ENCODE measurements at regions not wholly inside any gene's neighbourhood (a gene's known extent, or its start where the extent isn't known, plus 50 kb on each side); places are given as distances from the start of the nearest gene placed in this dataset.
"Not testable (repeated sequence)": the region's sequence is repeated elsewhere in the genome, so short reads cannot be mapped to it uniquely, and the experiment has no call there.

- CTCF ChIA-PET: interaction anchor here (0.8 to 4.5 kb wide), 38 partner anchors 9 to 371 kb away, joined by 3 to 36 read pairs (median 5); no protein-coding TSS in a partner anchor
Observed at GRCh38 chr20:1801929-1802306, 93.3 kb upstream of the SIRPA start.

GRCh38 chr20:1801225-1801928 is 93.8 kb upstream of the SIRPA start:
- ATAC-seq (no peak), DNase-seq (ENCODE audit: low spot score) (no peak)
- H3K4me3 Mint-ChIP-seq: peak overlapping the region; percentile 84
- peaks cover 29% of the 10 kb centered on the region for H3K27me3 Mint-ChIP-seq (ENCODE audit: low read depth)
- TF ChIP-seq PRRX2 (CRISPR knock-in tag; IDR thresholded peaks at IDR 0.05) (no peak), MAX (CRISPR knock-in tag; IDR thresholded peaks at IDR 0.05) (0 out of 2 replicates have a peak, but pooled peaks have one; percentile 15), ZMAT4 (CRISPR knock-in tag; IDR thresholded peaks at IDR 0.05) (no peak), ZNF396 (CRISPR knock-in tag; IDR thresholded peaks at IDR 0.05; ENCODE audit: borderline replicate concordance) (no peak), FOXP1 (CRISPR knock-in tag; IDR thresholded peaks at IDR 0.05; ENCODE audit: borderline replicate concordance) (no peak), ZNF671 (CRISPR knock-in tag; IDR thresholded peaks at IDR 0.05) (no peak), MLX (CRISPR knock-in tag; IDR thresholded peaks at IDR 0.05) (no peak)
- ChIA-PET POLR2A (interaction anchor here (1.0 kb wide), 2 partner anchors 47 to 146 kb away, joined by 3 to 4 read pairs; no protein-coding TSS in a partner anchor), CTCF (interaction anchor here (0.8 to 4.5 kb wide), 36 partner anchors 9 to 371 kb away, joined by 3 to 36 read pairs (median 5); no protein-coding TSS in a partner anchor)
- H3K36me3 Mint-ChIP-seq: no peaks in the 10 kb centered on the region
- H3K27ac Mint-ChIP-seq: no peak overlapping the region
- H3K9me3 Mint-ChIP-seq: no peaks in the 10 kb centered on the region
- peaks cover 31% of the 10 kb centered on the region for H3K4me1 Mint-ChIP-seq

More at GRCh38 chr20:1801929-1802306, 93.3 kb upstream of the SIRPA start:
- peaks cover 37% of the 10 kb centered on the region for H3K4me1 Mint-ChIP-seq
- no peaks in the 10 kb centered on the region for H3K9me3 Mint-ChIP-seq
- peaks cover 29% of the 10 kb centered on the region for H3K27me3 Mint-ChIP-seq (ENCODE audit: low read depth)
- POLR2A ChIA-PET: interaction anchor here (1.0 kb wide), 2 partner anchors 47 to 145 kb away, joined by 3 to 4 read pairs; no protein-coding TSS in a partner anchor
- H3K4me3 Mint-ChIP-seq: peak overlapping the region; percentile 84
- ATAC-seq (no peak), DNase-seq (ENCODE audit: low spot score) (no peak)
- no peaks in the 10 kb centered on the region for H3K36me3 Mint-ChIP-seq
- H3K27ac Mint-ChIP-seq: no peak overlapping the region
- no peak for TF ChIP-seq ZNF671 (CRISPR knock-in tag; IDR thresholded peaks at IDR 0.05)
- TF ChIP-seq TP53 (CRISPR knock-in tag; IDR thresholded peaks at IDR 0.05): no peak

GRCh38 chr20:1800777-1801176 is 94.4 kb upstream of the SIRPA start:
- no peaks in the 10 kb centered on the region for H3K9me3 Mint-ChIP-seq
- POLR2A ChIA-PET: no interaction called here
- no peak overlapping the region for H3K27ac Mint-ChIP-seq
- no peaks in the 10 kb centered on the region for H3K36me3 Mint-ChIP-seq
- CTCF ChIA-PET: interaction anchor here (1.0 to 1.8 kb wide), 4 partner anchors 11 to 297 kb away, joined by 3 to 6 read pairs (median 4); no protein-coding TSS in a partner anchor
- no peak for TF ChIP-seq MYBL2 (CRISPR knock-in tag; IDR thresholded peaks at IDR 0.05)
- no peak for TF ChIP-seq USF2 (CRISPR knock-in tag; IDR thresholded peaks at IDR 0.05)
- no peak for TF ChIP-seq ZNF232 (CRISPR knock-in tag; IDR thresholded peaks at IDR 0.05)
- peaks cover 31% of the 10 kb centered on the region for H3K4me1 Mint-ChIP-seq
- peaks cover 29% of the 10 kb centered on the region for H3K27me3 Mint-ChIP-seq (ENCODE audit: low read depth)
- no peak overlapping the region for H3K4me3 Mint-ChIP-seq
- ATAC-seq: no peak
- no peak for DNase-seq (ENCODE audit: low spot score)

- TF ChIP-seq ATF6 (CRISPR knock-in tag; IDR thresholded peaks at IDR 0.05): no peak
- no peak for TF ChIP-seq PREB (CRISPR knock-in tag; IDR thresholded peaks at IDR 0.05; ENCODE audit: borderline replicate concordance)
- TF ChIP-seq ELF4 (CRISPR knock-in tag; IDR thresholded peaks at IDR 0.05; ENCODE audit: low read depth): no peak
- TF ChIP-seq CTCF (IDR thresholded peaks at IDR 0.05): no peak
Observed at GRCh38 chr20:1800180-1800579, 95.0 kb upstream of the SIRPA start.

GRCh38 chr20:1799746-1800145 is 95.5 kb upstream of the SIRPA start:
- H3K9me3 Mint-ChIP-seq; ATAC-seq; DNase-seq (ENCODE audit: low spot score); POLR2A ChIA-PET; H3K27ac Mint-ChIP-seq; H3K36me3 Mint-ChIP-seq; H3K4me3 Mint-ChIP-seq: not testable (repeated sequence)
- Mint-ChIP-seq H3K27me3 (ENCODE audit: low read depth) (peaks cover 25% of the 10 kb centered on the region), H3K4me1 (peaks cover 28% of the 10 kb centered on the region)
- CTCF ChIA-PET: interaction anchor here (0.7 to 1.8 kb wide), 6 partner anchors 12 to 373 kb away, joined by 3 to 6 read pairs (median 4); no protein-coding TSS in a partner anchor

More at GRCh38 chr20:1800180-1800579, 95.0 kb upstream of the SIRPA start:
- Mint-ChIP-seq H3K27me3 (ENCODE audit: low read depth) (peaks cover 29% of the 10 kb centered on the region), H3K27ac (no peak overlapping the region), H3K36me3 (no peaks in the 10 kb centered on the region), H3K9me3 (no peaks in the 10 kb centered on the region), H3K4me3 (no peak overlapping the region), H3K4me1 (peaks cover 28% of the 10 kb centered on the region)
- no peak for ATAC-seq
- DNase-seq (ENCODE audit: low spot score): no peak
- ChIA-PET CTCF (interaction anchor here (0.7 to 1.8 kb wide), 5 partner anchors 12 to 332 kb away, joined by 3 to 6 read pairs (median 4); no protein-coding TSS in a partner anchor), POLR2A (no interaction called here)

Data from WTC11 (cell line).